B cell (primary cell): ENCODE measurements at regions not wholly inside any gene's neighbourhood (a gene's known extent, or its start where the extent isn't known, plus 50 kb on each side); places are given as distances from the start of the nearest gene placed in this dataset.

Experiments used
- ATAC-seq: fragments of 200-7000 bp; cut with Tn5 transposase; one replicate; pipeline ENCODE4 v1.10.0; 2021; ENCODE audit warnings: low read depth, mild to moderate bottlenecking, moderate number of reproducible peaks, moderate library complexity
- CTCF ChIA-PET: fragments of 350-600 bp; sonication (Branson Sonifier 250); formaldehyde crosslinking; loops from one replicate; lab custom pipeline; 2021; ENCODE audit warnings: antibody characterized with exemption, inconsistent platforms; lab: Charles Lee
- POLR2A ChIA-PET: fragments of 350-600 bp; sonication (Branson Sonifier 250); formaldehyde crosslinking; loops from one replicate; lab custom pipeline; 2021; ENCODE audit warnings: antibody characterized with exemption; lab: Charles Lee
- DNase-seq: peaks from one replicate; pipeline ENCODE4 v3.0.0; 2013
- H2AFZ ChIP-seq: 2 replicates; pipeline ENCODE4 v1.6.1; 2012; ENCODE audit warnings: mild to moderate bottlenecking, low read depth, low read length; ENCODE audit not compliant: insufficient read depth, poor library complexity, severe bottlenecking
- H3K27ac ChIP-seq, 2 donors: 1 replicate in 1 of 2; 2 replicates in 1 of 2; pipeline ENCODE4 v1.5.1; 2012 to 2013; ENCODE audit warnings: low read length in 2 of 2, mild to moderate bottlenecking in 2 of 2, moderate library complexity in 1 of 2
- H3K27me3 ChIP-seq, 4 experiments: fragments of 200-600 bp in 1 of 4; sonication (generic) in 1 of 4; replicated peaks in 1 of 4; 1 replicate in 2 of 4; 2 replicates in 2 of 4; pipeline versions ENCODE4 v1.6.1 to v1.7.0; 2013 to 2016; ENCODE audit warnings: low read length in 3 of 4, mild to moderate bottlenecking in 2 of 4, mixed read lengths in 1 of 4, moderate library complexity in 1 of 4; ENCODE audit not compliant: insufficient read depth in 4 of 4, control insufficient read depth in 3 of 4; ENCODE audit errors: control extremely low read depth in 1 of 4
- H3K36me3 ChIP-seq, 2 experiments: replicated peaks in 1 of 2; 1 replicate in 1 of 2; 2 replicates in 1 of 2; pipeline versions ENCODE4 v1.6.1 to v1.7.1; 2013; ENCODE audit warnings: low read length in 1 of 2; ENCODE audit not compliant: insufficient read depth in 2 of 2, control insufficient read depth in 1 of 2; ENCODE audit errors: control extremely low read depth in 1 of 2, extremely low read depth in 1 of 2
- H3K4me1 ChIP-seq, 2 donors: fragments of 200-600 bp in 1 of 2; sonication (generic) in 1 of 2; 1 replicate in 1 of 2; 2 replicates in 1 of 2; pipeline versions ENCODE4 v1.5.1 to v1.6.1; 2013 to 2017; ENCODE audit warnings: low read length in 2 of 2; ENCODE audit not compliant: control insufficient read depth in 2 of 2, insufficient read depth in 2 of 2
- H3K4me2 ChIP-seq: replicated peaks from 2 replicates; pipeline ENCODE3; 2012; ENCODE audit warnings: mild to moderate bottlenecking, low read depth, low read length; ENCODE audit not compliant: poor library complexity, severe bottlenecking
- H3K4me3 ChIP-seq, 5 experiments: fragments of 200-600 bp in 1 of 5; sonication (generic) in 1 of 5; 1 replicate in 3 of 5; 2 replicates in 2 of 5; pipeline versions ENCODE4 v1.5.1 to v1.7.0; 2011 to 2016; ENCODE audit warnings: low read length in 4 of 5, mild to moderate bottlenecking in 4 of 5, low read depth in 2 of 5, control low read depth in 1 of 5, moderate library complexity in 1 of 5; ENCODE audit not compliant: insufficient read depth in 1 of 5; ENCODE audit errors: control extremely low read depth in 1 of 5, extremely low read depth in 1 of 5
- H3K79me2 ChIP-seq: fragments of 200-600 bp; sonication (generic); one replicate; pipeline ENCODE4 v1.6.0; 2016; ENCODE audit warnings: low read length; ENCODE audit not compliant: control insufficient read depth, insufficient read depth
- H3K9ac ChIP-seq: fragments of 200-600 bp; sonication (generic); 2 replicates; pipeline ENCODE4 v1.6.1; 2017; ENCODE audit warnings: mild to moderate bottlenecking, low read length, moderate library complexity
- H3K9me3 ChIP-seq, 3 donors: one replicate each; pipeline versions ENCODE4 v1.6.1 to v1.7.1; 2013; ENCODE audit warnings: low read length in 2 of 3; ENCODE audit not compliant: control insufficient read depth in 2 of 3, insufficient read depth in 1 of 3; ENCODE audit errors: control extremely low read depth in 1 of 3
- H4K20me1 ChIP-seq: 2 replicates; pipeline ENCODE4 v1.6.0; 2012; ENCODE audit warnings: mild to moderate bottlenecking, low read length; ENCODE audit not compliant: insufficient read depth, control insufficient read depth, poor library complexity, severe bottlenecking
- H3K27ac Mint-ChIP-seq: one replicate; pipeline ENCODE4 v1.8.0; 2021; ENCODE audit warnings: mixed read lengths
- H3K27me3 Mint-ChIP-seq: one replicate; pipeline ENCODE4 v1.8.0; 2021; ENCODE audit warnings: mixed read lengths
- H3K4me1 Mint-ChIP-seq: one replicate; pipeline ENCODE4 v1.8.0; 2021; ENCODE audit warnings: mixed read lengths
- H3K4me3 Mint-ChIP-seq: one replicate; pipeline ENCODE4 v1.8.0; 2021; ENCODE audit warnings: mixed read lengths
- H3K9me3 Mint-ChIP-seq: one replicate; pipeline ENCODE4 v1.8.0; 2022; ENCODE audit warnings: mixed read lengths; ENCODE audit not compliant: insufficient read depth
- CTCF ChIP-seq: fragments of 200-600 bp; IDR thresholded peaks from one replicate; pipeline ENCODE4 v1.8.0; 2022; ENCODE audit warnings: antibody characterized with exemption, mild to moderate bottlenecking
- EZH2 ChIP-seq: IDR thresholded peaks from 2 replicates; pipeline ENCODE4 v1.6.1; 2012; ENCODE audit warnings: borderline replicate concordance, low read depth, mild to moderate bottlenecking, moderate library complexity, low read length; ENCODE audit not compliant: insufficient read depth, poor library complexity, severe bottlenecking
- WGBS: methylation state at CpG from one replicate; pipeline ENCODE4 v1.1.5; 2013; ENCODE audit warnings: missing lambda C conversion rate; ENCODE audit not compliant: insufficient coverage; 5-methylcytosine and 5-hydroxymethylcytosine counted together
- intact Hi-C: fragments of 100-400 bp; cut with micrococcal nuclease; formaldehyde crosslinking; loops from one replicate; pipeline ENCODE4 v1.10.0; 2022

GRCh38 chr13:19060311-19061002, 121.2 kb downstream of the TUBA3C start:
- ChIA-PET CTCF (no interaction called here), POLR2A (no interaction called here)
- Histone ChIP-seq H3K27ac (no peak overlapping the region), H3K4me3 (no peak overlapping the region), H3K36me3 (no peaks in the 10 kb centered on the region), H3K9me3 (peaks cover 1 to 74% (median 4%) of the 10 kb centered on the region in 3 donors), H4K20me1 (no peaks in the 10 kb centered on the region), H3K4me2 (no peak overlapping the region), H3K9ac (no peak overlapping the region), H2AFZ (no peak overlapping the region), H3K4me1 (no peaks in the 10 kb centered on the region), H3K79me2 (no peaks in the 10 kb centered on the region), H3K27me3 (no peaks in the 10 kb centered on the region)
- H3K4me1 Mint-ChIP-seq, result no peaks in the 10 kb centered on the region
- H3K4me3 Mint-ChIP-seq, result no peak overlapping the region
- no peak for TF ChIP-seq CTCF
- no peak for TF ChIP-seq EZH2
- intact Hi-C loops, result no loop called here
- WGBS, result 90% methylated on average over 10 of the region's 13 CpGs
- peaks cover 6% of the 10 kb centered on the region for H3K9me3 Mint-ChIP-seq
- no peak for ATAC-seq
- H3K27ac Mint-ChIP-seq, result no peak overlapping the region
- no peaks in the 10 kb centered on the region for H3K27me3 Mint-ChIP-seq
- DNase-seq, result no peak

DNA sequence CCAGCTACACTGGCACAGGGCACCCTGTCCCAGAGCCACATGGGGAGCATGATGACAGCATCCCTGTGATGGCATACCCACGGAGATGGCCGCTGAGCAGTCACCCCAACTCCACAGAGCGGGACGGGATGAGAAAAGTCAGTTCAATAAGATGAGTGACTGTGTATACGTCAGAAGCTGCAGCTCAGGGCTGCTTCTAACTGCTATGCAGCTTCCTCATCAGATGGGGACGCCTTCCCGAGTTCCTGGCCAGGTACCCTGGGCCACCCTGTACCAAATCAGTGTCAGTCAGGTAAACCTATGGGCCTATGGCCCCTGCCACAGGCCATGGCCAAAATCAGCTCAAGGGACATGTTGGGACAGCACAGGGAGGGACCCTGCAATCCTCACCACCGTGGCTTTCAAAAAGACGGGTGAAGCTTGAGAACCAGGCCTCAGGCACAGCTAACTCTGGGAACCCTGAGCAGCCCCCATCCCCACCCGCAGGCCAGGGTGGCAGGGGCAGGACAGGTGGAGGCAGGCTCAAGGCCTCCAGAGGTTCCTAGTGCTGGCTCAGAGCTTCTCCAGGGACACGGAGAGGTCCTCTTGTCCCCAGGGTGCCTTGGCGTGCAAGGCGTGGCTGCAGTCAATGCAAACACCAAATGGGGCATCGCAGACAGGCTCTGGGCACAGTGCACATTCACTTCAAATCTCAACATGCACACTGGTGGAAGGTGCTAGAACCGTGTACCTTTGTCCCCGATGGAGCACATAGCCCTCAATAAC, 122.4 kb downstream of the TUBA3C start:
- ChIA-PET CTCF (no interaction called here), POLR2A (no interaction called here)
- Mint-ChIP-seq H3K9me3 (peaks cover 2% of the 10 kb centered on the region), H3K27ac (no peak overlapping the region), H3K27me3 (no peaks in the 10 kb centered on the region), H3K4me3 (no peak overlapping the region), H3K4me1 (no peaks in the 10 kb centered on the region)
- ATAC-seq (no peak), DNase-seq (no peak)
- H3K4me1 ChIP-seq, result no peaks in the 10 kb centered on the region
- no peaks in the 10 kb centered on the region for H3K36me3 ChIP-seq
- H2AFZ ChIP-seq, result no peak overlapping the region
- no peak overlapping the region for H3K9ac ChIP-seq
- WGBS, result 78% methylated on average over 14 of the region's 16 CpGs
- H3K4me3 ChIP-seq, result no peak overlapping the region
- no peak overlapping the region for H3K27ac ChIP-seq
- H3K79me2 ChIP-seq, result no peaks in the 10 kb centered on the region
- intact Hi-C loops, result no loop called here
- H4K20me1 ChIP-seq, result no peaks in the 10 kb centered on the region
- H3K27me3 ChIP-seq, result no peaks in the 10 kb centered on the region
- no peak overlapping the region for H3K4me2 ChIP-seq
- TF ChIP-seq EZH2 (no peak), CTCF (no peak)
- H3K9me3 ChIP-seq, result peaks cover 1 to 80% (median 1%) of the 10 kb centered on the region in 3 donors
